Endothelial cell (in vitro differentiated cells): ENCODE measurements at regions not wholly inside any gene's neighbourhood (a gene's known extent, or its start where the extent isn't known, plus 50 kb on each side); places are given as distances from the start of the nearest gene placed in this dataset.
"Not testable (repeated sequence)": the region's sequence is repeated elsewhere in the genome, so short reads cannot be mapped to it uniquely, and the experiment has no call there.

Source experiments
- DNase-seq: peaks from one replicate; pipeline ENCODE4 v3.0.0; 2021; ENCODE audit warnings: low spot score
- H3K27ac Mint-ChIP-seq: one replicate; pipeline ENCODE4 v1.8.0; 2021; ENCODE audit warnings: mixed read lengths, inconsistent platforms; ENCODE audit not compliant: unreplicated experiment
- H3K27me3 Mint-ChIP-seq: one replicate; pipeline ENCODE4 v1.8.0; 2021; ENCODE audit warnings: mild to moderate bottlenecking, moderate library complexity, mixed read lengths, inconsistent platforms; ENCODE audit not compliant: unreplicated experiment
- H3K36me3 Mint-ChIP-seq: one replicate; pipeline ENCODE4 v1.8.0; 2021; ENCODE audit warnings: mild to moderate bottlenecking, low read depth, mixed read lengths, inconsistent platforms; ENCODE audit not compliant: unreplicated experiment
- H3K4me1 Mint-ChIP-seq: one replicate; pipeline ENCODE4 v1.8.0; 2021; ENCODE audit warnings: mild to moderate bottlenecking, mixed read lengths, inconsistent platforms; ENCODE audit not compliant: unreplicated experiment
- H3K4me3 Mint-ChIP-seq: one replicate; pipeline ENCODE4 v1.8.0; 2021; ENCODE audit warnings: mild to moderate bottlenecking, mixed read lengths, inconsistent platforms; ENCODE audit not compliant: unreplicated experiment
- H3K9me3 Mint-ChIP-seq: one replicate; pipeline ENCODE4 v1.8.0; 2021; ENCODE audit warnings: mixed read lengths, inconsistent platforms; ENCODE audit not compliant: unreplicated experiment
- TF ChIP-seq, protein P1 (sequence below): fragments of 200-600 bp; sonication (generic); IDR thresholded peaks from one replicate; pipeline ENCODE4 v1.5.0; 2021; ENCODE audit warnings: antibody characterized with exemption; ENCODE audit not compliant: unreplicated experiment

DNA sequence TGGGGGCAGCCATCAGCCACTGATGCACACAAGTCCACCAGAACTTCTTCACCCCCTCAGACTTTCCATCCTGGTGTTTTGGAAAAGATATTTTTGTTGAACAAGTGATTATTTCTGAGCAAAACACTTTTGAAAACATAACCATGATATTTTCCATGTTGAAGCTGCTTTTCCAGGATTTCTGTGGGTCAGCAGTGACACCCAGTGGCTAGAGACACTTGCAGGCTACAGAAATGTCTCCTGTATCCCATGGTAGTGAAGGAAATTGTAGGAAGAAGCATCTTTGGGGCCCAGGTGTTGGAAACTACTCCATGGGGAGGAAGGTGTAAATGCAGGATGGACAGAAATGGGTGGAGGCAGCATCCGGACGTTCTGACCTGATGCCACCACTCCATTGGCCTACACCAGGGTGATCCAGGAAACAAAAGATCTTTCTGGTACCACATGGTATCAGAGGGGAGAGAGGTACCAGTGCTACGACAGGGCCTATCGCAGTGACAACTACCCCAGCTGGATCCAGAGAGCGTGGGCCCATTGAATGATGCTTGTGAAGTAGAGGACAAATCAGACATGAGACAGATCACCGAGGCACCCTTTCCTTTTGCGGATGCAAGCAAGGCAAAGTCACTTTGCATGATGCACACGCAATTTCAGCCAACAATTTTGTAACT, 111.7 kb upstream of the COBL start:
- TF ChIP-seq, protein P1, sequence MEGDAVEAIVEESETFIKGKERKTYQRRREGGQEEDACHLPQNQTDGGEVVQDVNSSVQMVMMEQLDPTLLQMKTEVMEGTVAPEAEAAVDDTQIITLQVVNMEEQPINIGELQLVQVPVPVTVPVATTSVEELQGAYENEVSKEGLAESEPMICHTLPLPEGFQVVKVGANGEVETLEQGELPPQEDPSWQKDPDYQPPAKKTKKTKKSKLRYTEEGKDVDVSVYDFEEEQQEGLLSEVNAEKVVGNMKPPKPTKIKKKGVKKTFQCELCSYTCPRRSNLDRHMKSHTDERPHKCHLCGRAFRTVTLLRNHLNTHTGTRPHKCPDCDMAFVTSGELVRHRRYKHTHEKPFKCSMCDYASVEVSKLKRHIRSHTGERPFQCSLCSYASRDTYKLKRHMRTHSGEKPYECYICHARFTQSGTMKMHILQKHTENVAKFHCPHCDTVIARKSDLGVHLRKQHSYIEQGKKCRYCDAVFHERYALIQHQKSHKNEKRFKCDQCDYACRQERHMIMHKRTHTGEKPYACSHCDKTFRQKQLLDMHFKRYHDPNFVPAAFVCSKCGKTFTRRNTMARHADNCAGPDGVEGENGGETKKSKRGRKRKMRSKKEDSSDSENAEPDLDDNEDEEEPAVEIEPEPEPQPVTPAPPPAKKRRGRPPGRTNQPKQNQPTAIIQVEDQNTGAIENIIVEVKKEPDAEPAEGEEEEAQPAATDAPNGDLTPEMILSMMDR, result no peak
- peak; percentile 29 for DNase-seq
- H3K4me1 Mint-ChIP-seq, result no peaks in the 10 kb centered on the region
- no peaks in the 10 kb centered on the region for H3K9me3 Mint-ChIP-seq
- no peak overlapping the region for H3K4me3 Mint-ChIP-seq
- no peaks in the 10 kb centered on the region for H3K36me3 Mint-ChIP-seq
- H3K27me3 Mint-ChIP-seq, result no peaks in the 10 kb centered on the region
- no peak overlapping the region for H3K27ac Mint-ChIP-seq

DNA sequence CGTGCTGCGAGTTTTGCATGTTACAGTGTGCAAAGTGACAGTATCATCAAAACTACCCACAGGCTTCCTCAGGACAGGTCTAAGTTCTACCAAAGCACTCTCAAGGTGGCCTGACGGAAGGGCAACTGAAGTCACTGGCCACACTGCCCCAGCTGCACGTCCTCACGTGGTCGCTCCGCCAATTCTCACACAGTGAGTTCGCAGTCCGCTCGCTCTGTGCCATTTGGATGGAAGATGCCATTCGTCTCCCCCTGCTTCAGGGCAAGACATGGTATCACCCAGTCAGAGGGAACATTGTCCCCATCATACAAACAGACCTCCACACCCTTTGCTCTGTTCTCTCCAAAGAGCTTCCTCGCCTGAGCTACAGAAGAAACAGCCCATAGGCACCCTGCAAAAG, 109.6 kb upstream of the COBL start:
- TF ChIP-seq, protein P1, result no peak
- Mint-ChIP-seq H3K9me3 (no peaks in the 10 kb centered on the region), H3K27ac (no peak overlapping the region)

DNA sequence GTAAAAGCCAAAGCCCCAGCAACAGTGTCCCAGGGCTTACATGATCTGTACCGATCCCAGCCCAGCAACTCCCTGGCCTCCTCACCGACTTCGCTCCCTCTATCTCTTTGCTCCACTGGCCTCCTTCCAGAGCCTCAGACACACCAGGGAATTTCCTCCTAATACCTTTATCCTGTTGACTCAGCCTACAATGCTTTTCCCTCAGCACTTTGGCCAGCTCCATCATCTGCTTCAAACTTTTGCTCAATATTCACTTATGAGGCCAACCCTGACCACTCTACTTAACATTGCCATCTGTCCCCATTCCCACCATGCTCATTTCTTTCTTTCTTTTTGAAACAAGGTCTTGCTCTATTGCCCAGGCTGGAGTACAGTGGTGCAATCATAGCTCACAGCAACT, 93.3 kb upstream of the COBL start:
- H3K4me1 Mint-ChIP-seq, H3K9me3 Mint-ChIP-seq, H3K36me3 Mint-ChIP-seq, H3K27ac Mint-ChIP-seq, H3K27me3 Mint-ChIP-seq, DNase-seq, H3K4me3 Mint-ChIP-seq: not testable (repeated sequence)

More for the DNA sequence above, 109.6 kb upstream of the COBL start:
- H3K4me3 Mint-ChIP-seq, result no peak overlapping the region
- no peak for DNase-seq
- H3K27me3 Mint-ChIP-seq, result no peaks in the 10 kb centered on the region
- H3K4me1 Mint-ChIP-seq, result no peaks in the 10 kb centered on the region
- no peaks in the 10 kb centered on the region for H3K36me3 Mint-ChIP-seq

DNA sequence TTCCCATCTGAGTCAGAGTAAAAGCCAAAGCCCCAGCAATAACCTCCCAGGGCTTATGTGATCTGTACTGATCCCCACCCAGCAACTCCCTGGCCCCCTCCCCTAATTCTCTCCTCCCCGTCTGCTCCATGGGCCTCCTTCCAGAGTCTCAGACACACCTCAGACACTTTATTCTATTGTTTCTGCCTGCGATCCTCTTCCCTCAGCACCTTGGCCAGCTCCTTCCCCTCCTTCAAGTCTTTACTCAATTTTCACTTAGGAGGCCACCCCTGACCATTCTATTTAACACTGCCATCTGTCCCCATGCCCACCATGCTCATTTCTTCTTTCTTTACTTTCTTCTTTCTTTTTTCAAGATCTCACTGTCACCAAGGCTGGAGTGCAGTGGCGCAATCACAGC, 81.0 kb upstream of the COBL start:
- not testable (repeated sequence) for H3K27ac Mint-ChIP-seq, H3K36me3 Mint-ChIP-seq, H3K4me3 Mint-ChIP-seq, H3K4me1 Mint-ChIP-seq, H3K27me3 Mint-ChIP-seq, H3K9me3 Mint-ChIP-seq
- DNase-seq, result peak; percentile 15

DNA sequence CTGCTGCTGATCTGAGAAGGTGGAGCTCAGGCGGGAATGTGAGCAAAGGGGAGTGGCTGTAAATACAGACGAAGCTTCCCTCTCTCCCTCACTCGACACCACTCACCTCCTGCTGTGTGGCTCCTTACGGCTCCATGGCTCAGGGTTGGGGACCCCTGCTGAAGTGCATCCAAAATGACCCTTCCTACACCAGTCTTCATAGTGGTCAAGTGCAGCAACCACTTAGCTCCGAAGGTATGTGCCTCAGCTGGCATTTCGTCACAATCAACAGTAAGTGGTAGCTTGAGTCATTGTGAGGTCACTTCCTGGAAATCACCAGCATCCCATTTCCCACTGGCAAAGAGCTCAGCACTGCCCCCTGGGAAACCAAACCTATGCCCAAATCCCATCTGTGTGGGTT, 76.4 kb upstream of the COBL start:
- H3K27me3 Mint-ChIP-seq, DNase-seq, H3K4me3 Mint-ChIP-seq, H3K27ac Mint-ChIP-seq, H3K9me3 Mint-ChIP-seq, H3K4me1 Mint-ChIP-seq, H3K36me3 Mint-ChIP-seq: not testable (repeated sequence)

DNA sequence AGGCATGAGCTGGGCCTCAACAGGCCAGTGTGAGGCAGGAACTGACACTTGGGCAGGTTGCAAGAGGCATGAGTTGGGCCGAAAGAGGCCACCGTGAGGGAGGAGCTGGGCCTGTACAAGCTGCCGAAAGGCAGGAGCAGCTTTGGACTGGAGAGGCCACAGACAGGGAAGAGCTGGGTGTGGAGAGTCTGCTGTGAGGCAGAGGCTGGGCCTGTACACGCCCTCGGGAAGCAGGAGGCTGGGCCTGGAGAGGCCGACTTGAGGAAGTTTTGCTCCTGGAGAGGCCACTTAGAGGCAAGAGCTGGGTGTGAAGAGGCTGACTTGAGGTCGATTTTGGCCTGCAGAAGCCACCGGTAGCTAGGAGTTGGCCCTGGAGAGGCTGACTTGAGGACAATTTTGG, 73.3 kb upstream of the COBL start:
- not testable (repeated sequence) for H3K4me3 Mint-ChIP-seq, H3K4me1 Mint-ChIP-seq

DNA sequence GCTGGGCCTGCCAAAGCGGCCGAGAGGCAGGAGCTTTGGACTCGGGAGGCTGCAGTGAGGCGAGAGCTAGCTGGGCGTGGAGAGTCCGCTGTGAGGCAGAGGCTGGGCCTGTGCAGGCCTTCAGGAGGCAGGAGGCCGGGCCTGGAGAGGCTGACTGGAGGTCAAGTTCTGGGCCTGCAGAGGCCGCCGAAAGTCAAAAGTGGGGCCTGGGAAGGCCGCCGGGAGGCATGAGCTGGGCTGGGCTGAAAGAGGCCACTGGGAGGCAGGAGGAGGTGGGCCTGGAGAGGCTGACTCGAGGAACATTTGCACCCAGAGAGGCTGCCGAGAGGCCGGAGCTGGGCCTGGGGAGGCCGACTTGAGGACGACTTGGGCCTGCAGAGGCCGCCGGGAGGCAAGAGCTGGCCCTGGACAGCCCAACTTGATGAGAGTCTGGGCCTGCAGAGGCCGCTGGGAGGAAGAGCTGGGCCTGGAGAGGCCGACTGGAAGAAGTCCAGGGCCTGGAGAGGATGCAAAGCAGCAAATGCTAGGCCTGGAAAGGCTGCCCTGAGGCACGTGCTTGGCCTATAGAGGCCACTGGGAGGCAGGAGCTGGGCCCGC, 72.7 kb upstream of the COBL start:
- H3K4me3 Mint-ChIP-seq, H3K36me3 Mint-ChIP-seq, H3K4me1 Mint-ChIP-seq, DNase-seq, H3K9me3 Mint-ChIP-seq, H3K27me3 Mint-ChIP-seq, H3K27ac Mint-ChIP-seq: not testable (repeated sequence)

More for the DNA sequence above, 73.3 kb upstream of the COBL start:
- not testable (repeated sequence) for H3K9me3 Mint-ChIP-seq, H3K27ac Mint-ChIP-seq, H3K27me3 Mint-ChIP-seq, H3K36me3 Mint-ChIP-seq, DNase-seq

DNA sequence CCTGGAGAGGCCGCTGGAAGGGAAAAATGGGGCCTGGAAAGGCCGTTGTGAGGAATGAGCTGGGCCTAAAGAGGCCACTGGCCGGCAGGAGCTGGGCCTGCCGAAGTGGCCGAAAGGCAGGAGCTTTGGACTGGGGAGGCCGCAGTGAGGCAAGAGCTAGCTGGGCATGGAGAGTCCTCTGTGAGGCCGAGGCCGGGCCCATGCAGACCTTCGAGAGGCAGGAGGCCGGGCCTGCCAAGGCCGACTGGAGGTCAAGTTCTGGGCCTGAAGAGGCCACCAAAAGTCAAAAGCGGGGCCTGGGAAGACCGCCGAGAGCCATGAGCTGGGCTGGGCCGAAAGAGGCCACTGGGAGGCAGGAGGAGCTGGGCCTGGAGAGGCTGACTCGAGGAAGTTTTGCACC, 71.6 kb upstream of the COBL start:
- not testable (repeated sequence) for DNase-seq, H3K9me3 Mint-ChIP-seq, H3K27ac Mint-ChIP-seq, H3K4me3 Mint-ChIP-seq, H3K4me1 Mint-ChIP-seq, H3K27me3 Mint-ChIP-seq, H3K36me3 Mint-ChIP-seq

DNA sequence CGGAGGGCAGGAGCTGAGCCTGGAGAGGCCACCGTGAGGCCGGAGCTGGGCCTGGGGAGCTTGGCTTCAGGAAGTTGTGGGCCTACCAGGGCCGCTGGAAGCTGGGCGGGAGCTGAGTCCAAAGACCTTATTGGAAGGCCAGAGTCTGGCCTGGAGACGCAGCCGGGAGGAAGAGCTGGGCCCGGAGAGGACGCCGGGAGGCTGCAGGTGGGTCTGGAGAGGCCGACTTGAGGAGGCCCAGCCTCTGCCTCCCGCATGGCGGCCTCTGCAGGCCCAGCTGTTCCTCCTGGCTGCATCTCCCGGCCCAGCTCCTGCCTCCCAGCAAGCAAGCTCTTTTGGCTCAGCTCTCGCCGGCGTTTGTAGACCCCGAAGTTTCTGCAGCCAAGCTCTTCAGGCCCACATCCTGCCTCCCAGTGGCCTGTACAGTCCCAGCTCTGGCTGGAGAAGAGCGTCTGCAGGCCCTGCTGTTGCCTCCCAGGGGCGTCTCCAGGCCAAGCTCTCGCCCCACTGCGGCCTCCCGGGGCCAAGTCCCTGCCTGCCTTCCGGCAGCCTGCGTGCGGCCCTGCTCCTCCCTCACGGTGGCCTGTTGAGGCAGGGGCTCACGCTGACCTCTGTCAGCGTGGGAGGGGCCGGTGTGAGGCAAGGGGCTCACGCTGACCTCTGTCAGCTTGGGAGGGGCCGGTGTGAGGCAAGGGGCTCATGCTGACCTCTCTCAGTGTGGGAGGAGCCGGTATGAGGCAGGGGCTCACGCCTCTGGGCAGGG, 70.4 kb upstream of the COBL start:
- H3K9me3 Mint-ChIP-seq, H3K27me3 Mint-ChIP-seq, DNase-seq, H3K36me3 Mint-ChIP-seq, H3K4me1 Mint-ChIP-seq, H3K27ac Mint-ChIP-seq, H3K4me3 Mint-ChIP-seq: not testable (repeated sequence)

DNA sequence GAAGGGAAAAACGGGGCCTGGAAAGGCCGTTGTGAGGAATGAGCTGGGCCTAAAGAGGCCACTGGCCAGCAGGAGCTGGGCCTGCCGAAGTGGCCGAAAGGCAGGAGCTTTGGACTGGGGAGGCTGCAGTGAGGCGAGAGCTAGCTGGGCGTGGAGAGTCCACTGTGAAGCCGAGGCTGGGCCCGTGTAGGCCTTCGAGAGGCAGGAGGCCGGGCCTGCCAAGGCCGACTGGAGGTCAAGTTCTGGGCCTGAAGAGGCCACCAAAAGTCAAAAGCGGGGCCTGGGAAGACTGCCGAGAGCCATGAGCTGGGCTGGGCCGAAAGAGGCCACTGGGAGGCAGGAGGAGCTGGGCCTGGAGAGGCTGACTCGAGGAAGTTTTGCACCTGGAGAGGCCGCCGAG, 69.6 kb upstream of the COBL start:
- H3K27ac Mint-ChIP-seq, H3K27me3 Mint-ChIP-seq, H3K4me1 Mint-ChIP-seq, H3K36me3 Mint-ChIP-seq, H3K9me3 Mint-ChIP-seq, DNase-seq, H3K4me3 Mint-ChIP-seq: not testable (repeated sequence)
